ENCODE measurements at regions not wholly inside any gene's neighbourhood (a gene's known extent, or its start where the extent isn't known, plus 50 kb on each side); places are given as distances from the start of the nearest gene placed in this dataset.

DNA sequence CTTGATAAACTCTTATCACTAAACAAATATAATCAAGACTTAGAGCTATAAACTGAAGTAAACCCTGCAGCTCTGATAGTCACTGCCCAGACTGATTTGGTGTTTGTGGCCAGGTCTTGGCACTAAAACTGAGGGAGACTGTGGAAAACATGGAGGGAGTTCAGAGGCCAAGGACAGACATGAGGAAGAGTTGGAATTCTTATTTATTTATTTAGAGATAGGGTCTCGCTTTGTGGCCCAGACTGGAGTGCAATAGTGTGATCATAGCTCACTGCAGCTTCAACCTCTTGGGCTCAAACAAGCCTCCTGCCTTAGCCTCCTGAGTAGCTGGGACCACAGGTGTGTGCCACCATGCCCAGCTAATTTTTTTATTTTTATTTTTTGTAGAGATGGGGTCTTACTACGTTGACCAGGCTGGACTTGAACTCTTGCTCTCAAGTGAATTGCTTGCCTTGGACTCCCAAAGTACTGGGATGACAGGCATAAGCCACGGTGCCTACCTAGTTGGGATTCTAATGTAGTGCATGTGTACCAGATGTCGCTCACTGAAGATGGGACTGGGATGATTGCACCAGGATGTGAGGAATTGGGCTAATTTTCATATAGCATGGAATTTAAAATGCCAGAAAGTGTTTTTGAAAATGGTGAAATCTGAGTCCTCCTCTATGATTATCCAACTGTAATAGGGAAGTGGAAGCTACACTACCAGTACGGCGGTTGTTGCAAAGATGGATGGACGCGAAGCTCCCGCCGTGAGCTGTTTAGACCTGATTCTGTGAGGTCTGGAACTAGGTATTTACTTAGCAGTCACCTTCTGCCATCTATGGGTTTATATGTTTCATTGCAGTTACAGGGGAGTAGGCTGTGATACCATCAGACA lies 52.7 kb upstream of the CTLA4 start:
- no peaks in the 10 kb centered on the region for H3K4me1 ChIP-seq (ENCODE audit: control insufficient read depth, insufficient read depth, low read length)
- H3K36me3 ChIP-seq (ENCODE audit: control insufficient read depth in 2 of 2, insufficient read depth in 2 of 2, low read length in 2 of 2) = no peaks in the 10 kb centered on the region
- no peaks in the 10 kb centered on the region for H3K27me3 ChIP-seq (ENCODE audit: control insufficient read depth in 1 of 2, insufficient read depth in 2 of 2, low read length in 2 of 2)
- H3K27ac ChIP-seq (ENCODE audit: low read length) = no peak overlapping the region
- no peak overlapping the region for H3K9ac ChIP-seq (ENCODE audit: low read length in 2 of 2)
- no peaks in the 10 kb centered on the region for H3K9me3 ChIP-seq (ENCODE audit: control insufficient read depth in 2 of 2, low read length in 2 of 2)
- H3K4me3 ChIP-seq (ENCODE audit: low read length in 2 of 2) = peak overlapping the region in 1 of 2 donors; percentile 22

- no peaks in the 10 kb centered on the region for H3K27me3 ChIP-seq (ENCODE audit: control insufficient read depth in 1 of 2, insufficient read depth in 2 of 2, low read length in 2 of 2)
- H3K9me3 ChIP-seq (ENCODE audit: control insufficient read depth in 2 of 2, low read length in 2 of 2) = no peaks in the 10 kb centered on the region
- H3K9ac ChIP-seq (ENCODE audit: low read length in 2 of 2) = no peak overlapping the region
- no peaks in the 10 kb centered on the region for H3K36me3 ChIP-seq (ENCODE audit: control insufficient read depth in 2 of 2, insufficient read depth in 2 of 2, low read length in 2 of 2)
- no peak overlapping the region for H3K4me3 ChIP-seq (ENCODE audit: low read length in 2 of 2)
- H3K4me1 ChIP-seq (ENCODE audit: control insufficient read depth, insufficient read depth, low read length) = no peaks in the 10 kb centered on the region
- H3K27ac ChIP-seq (ENCODE audit: low read length) = no peak overlapping the region
Measured at GRCh38 chr2:203815541-203815898, 52.1 kb upstream of the CTLA4 start.

- no peak overlapping the region for H3K9ac ChIP-seq (ENCODE audit: low read length in 2 of 2)
- no peaks in the 10 kb centered on the region for H3K27me3 ChIP-seq (ENCODE audit: control insufficient read depth in 1 of 2, insufficient read depth in 2 of 2, low read length in 2 of 2)
- no peaks in the 10 kb centered on the region for H3K36me3 ChIP-seq (ENCODE audit: control insufficient read depth in 2 of 2, insufficient read depth in 2 of 2, low read length in 2 of 2)
- H3K4me3 ChIP-seq (ENCODE audit: low read length in 2 of 2) = no peak overlapping the region
- no peaks in the 10 kb centered on the region for H3K9me3 ChIP-seq (ENCODE audit: control insufficient read depth in 2 of 2, low read length in 2 of 2)
- H3K4me1 ChIP-seq (ENCODE audit: control insufficient read depth, insufficient read depth, low read length) = no peaks in the 10 kb centered on the region
- no peak overlapping the region for H3K27ac ChIP-seq (ENCODE audit: low read length)
Measured at GRCh38 chr2:203817147-203817546, 50.4 kb upstream of the CTLA4 start.
